LNCAP (cell line): ENCODE measurements at regions not wholly inside any gene's neighbourhood (a gene's known extent, or its start where the extent isn't known, plus 50 kb on each side); places are given as distances from the start of the nearest gene placed in this dataset.

Source experiments
- TF ChIP-seq, protein P1 (sequence below): fragments of 450-650 bp; IDR thresholded peaks from 2 replicates; pipeline ENCODE4 v1.5.1; 2017; ENCODE audit warnings: mild to moderate bottlenecking

GRCh38 chr4:151472711-151473110, 63.7 kb downstream of the FHIP1A start:
- TF ChIP-seq, protein P1, sequence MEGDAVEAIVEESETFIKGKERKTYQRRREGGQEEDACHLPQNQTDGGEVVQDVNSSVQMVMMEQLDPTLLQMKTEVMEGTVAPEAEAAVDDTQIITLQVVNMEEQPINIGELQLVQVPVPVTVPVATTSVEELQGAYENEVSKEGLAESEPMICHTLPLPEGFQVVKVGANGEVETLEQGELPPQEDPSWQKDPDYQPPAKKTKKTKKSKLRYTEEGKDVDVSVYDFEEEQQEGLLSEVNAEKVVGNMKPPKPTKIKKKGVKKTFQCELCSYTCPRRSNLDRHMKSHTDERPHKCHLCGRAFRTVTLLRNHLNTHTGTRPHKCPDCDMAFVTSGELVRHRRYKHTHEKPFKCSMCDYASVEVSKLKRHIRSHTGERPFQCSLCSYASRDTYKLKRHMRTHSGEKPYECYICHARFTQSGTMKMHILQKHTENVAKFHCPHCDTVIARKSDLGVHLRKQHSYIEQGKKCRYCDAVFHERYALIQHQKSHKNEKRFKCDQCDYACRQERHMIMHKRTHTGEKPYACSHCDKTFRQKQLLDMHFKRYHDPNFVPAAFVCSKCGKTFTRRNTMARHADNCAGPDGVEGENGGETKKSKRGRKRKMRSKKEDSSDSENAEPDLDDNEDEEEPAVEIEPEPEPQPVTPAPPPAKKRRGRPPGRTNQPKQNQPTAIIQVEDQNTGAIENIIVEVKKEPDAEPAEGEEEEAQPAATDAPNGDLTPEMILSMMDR = no peak

DNA sequence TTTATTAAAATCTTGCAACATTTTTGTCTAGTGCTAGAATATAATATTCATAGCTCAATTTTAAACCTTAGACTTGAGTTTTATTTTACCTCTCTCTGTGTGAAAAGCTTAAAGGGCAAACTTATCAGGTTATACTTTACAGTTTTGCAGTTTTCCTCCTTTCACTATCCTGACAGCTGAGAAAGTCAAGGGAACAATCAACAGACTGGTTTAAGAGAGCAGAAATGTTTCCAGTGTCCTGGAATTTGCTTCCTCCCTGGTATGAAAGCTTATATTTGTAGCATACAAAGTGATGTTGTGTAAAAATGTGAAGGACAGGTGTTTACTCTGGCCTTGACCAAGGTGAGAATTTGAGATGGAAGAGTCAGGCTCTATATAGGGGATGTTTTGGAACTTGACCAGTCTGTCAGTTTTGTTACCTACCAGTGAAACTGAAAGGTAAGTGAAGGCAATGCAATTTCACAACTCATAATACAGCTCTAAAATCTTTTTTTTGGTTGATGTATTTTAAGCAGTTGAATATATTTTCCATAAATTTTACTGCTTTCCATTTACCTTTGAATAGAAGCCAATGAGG, 64.6 kb downstream of the FHIP1A start:
- TF ChIP-seq, protein P1 = no peak

DNA sequence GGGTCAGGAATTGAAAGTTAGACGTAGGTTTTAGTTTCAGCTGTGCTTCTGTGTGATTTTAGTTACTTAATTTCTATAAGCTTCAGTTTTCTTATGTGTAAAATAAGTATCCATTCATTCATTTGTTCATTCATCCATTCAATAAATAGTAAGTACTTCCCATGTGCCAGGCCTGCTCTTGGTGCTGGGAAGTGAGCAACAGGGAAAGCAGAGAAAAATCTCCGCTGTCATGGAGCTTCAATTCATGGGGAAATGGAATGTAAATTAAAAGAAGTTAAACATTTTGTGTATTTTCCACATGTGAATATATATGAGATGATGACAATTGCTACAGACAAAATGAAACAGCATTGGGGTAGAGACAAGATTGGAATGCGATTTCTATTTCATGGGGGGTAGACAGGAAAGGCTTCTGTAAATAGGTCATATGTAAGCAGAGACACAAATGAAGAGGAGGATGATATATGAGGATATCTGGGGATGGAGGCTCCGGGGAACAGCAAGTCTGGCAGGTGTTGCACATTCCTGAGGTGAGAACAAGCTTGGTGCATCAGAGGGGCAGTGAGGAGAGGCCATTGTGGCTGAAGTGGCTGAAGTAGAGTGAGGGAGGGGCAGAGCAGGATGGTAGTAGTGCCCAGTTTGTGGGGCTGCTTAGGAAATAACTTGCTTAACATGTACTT, 66.2 kb downstream of the FHIP1A start:
- TF ChIP-seq, protein P1 = no peak

DNA sequence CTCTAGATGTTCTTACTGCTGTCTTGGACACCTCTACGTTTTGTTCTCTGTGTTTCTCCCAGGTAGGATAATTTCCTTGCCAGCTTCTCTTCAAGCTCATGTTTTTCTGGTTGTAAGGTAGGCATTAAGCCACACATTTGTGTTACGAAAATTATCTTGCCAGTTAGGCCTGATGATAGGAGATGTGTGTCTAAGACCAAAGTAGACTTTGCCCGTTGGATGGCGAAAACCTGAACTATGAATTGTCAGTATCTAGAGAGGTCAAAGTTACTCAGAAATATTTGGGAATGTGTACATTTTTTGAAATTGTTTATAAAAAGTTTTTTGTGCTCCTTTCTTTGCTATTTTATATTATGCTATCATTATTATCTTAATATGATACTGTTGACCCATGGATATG, 72.8 kb downstream of the FHIP1A start:
- TF ChIP-seq, protein P1 = no peak

DNA sequence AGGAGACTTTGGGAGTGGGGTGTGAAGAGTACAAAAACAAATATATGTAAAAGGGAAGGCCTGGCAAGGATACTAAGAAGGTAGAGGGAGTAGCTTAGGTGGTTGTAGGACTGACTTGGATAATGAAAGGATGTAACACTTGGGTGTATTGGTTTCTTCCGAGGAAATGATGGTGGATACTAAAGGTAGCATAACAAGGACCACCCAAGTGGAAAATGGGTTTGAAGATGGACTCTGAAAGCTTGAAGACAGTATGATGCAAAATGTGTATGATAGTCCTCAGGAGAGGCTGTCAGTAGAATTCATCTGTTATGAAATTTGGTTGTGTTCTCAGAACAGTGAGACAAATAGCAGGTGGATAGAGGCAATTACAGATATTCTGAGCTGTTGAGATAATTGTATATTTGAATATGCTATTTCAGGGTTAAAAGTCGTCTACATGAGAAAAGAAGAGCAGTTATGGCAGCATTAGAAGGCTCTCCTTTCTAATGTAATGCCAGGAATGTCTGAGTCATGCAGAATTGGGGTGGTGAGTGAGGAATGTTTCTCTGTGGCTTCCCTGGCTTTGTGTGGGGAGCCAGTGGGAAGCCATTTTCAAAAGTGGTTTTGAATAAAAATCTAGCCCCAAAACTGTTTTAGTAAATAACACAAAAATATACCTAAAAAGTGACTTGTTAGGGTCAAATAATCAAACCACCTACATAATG, 75.6 kb downstream of the FHIP1A start:
- TF ChIP-seq, protein P1 = no peak

GRCh38 chr4:151485541-151486131, 76.7 kb downstream of the FHIP1A start:
- TF ChIP-seq, protein P1 = no peak

DNA sequence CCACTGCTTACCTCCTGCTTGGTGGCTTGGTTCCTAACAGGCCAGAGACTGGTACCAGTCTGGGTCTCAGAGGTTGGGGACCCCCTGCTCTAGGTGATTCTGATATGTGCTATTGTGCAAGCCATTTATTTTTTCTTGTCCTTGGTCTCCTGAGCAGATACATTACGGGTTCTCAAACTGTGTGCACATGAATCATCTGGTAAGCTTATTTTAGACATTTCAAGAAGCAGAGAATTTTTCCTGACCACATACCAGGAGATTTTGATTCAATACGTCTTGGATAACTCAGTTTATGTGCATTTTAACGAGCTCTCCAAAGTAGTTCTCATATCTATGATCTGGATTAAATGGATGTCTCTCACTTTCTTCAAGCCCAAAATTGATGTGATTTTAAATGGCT, 77.2 kb downstream of the FHIP1A start:
- TF ChIP-seq, protein P1 = no peak
